NT2/D1 (cell line): ENCODE measurements at regions not wholly inside any gene's neighbourhood (a gene's known extent, or its start where the extent isn't known, plus 50 kb on each side); places are given as distances from the start of the nearest gene placed in this dataset.

ENCODE experiments used
- SUZ12 ChIP-seq: IDR thresholded peaks from 2 replicates; pipeline ENCODE4 v1.6.1; 2011; ENCODE audit not compliant: insufficient read length, insufficient read depth; ENCODE audit errors: extremely low read depth
- YY1 ChIP-seq: IDR thresholded peaks from 2 replicates; pipeline ENCODE4 v1.6.1; 2011; ENCODE audit not compliant: insufficient read length, insufficient read depth
- ZNF274 ChIP-seq: IDR thresholded peaks from 2 replicates; pipeline ENCODE4 v1.6.1; 2011; ENCODE audit warnings: mild to moderate bottlenecking, low read depth, low read length

GRCh38 chr6:9978480-9978879 lies 436.4 kb downstream of the TFAP2A start:
- no peak for TF ChIP-seq YY1
- TF ChIP-seq ZNF274, result no peak
- TF ChIP-seq SUZ12, result no peak
